GM21381 (cell line): ENCODE measurements at regions not wholly inside any gene's neighbourhood (a gene's known extent, or its start where the extent isn't known, plus 50 kb on each side); places are given as distances from the start of the nearest gene placed in this dataset.
"Not testable (repeated sequence)": the region's sequence is repeated elsewhere in the genome, so short reads cannot be mapped to it uniquely, and the experiment has no call there.

Experiments used
- ATAC-seq: cut with Tn5 transposase; IDR thresholded peaks from one replicate; pipeline ENCODE4 v1.9.1; 2021; ENCODE audit warnings: mild to moderate bottlenecking, moderate library complexity; ENCODE audit not compliant: unreplicated experiment

GRCh38 chr6:14582749-14583148 lies 465.2 kb downstream of the CD83 start:
- ATAC-seq = no peak

- ATAC-seq = no peak
Observed at GRCh38 chr6:14583826-14584225, 466.3 kb downstream of the CD83 start.

- no peak for ATAC-seq
Observed at GRCh38 chr6:14584450-14584849, 466.9 kb downstream of the CD83 start.

GRCh38 chr6:14585689-14586088 lies 468.1 kb downstream of the CD83 start:
- no peak for ATAC-seq

- ATAC-seq = no peak
Observed at GRCh38 chr6:14589175-14589574, 471.6 kb downstream of the CD83 start.

GRCh38 chr6:14590586-14590985 lies 473.0 kb downstream of the CD83 start:
- ATAC-seq = no peak

- ATAC-seq = no peak
Observed at GRCh38 chr6:14591998-14592397, 474.4 kb downstream of the CD83 start.

- ATAC-seq = no peak
Observed at GRCh38 chr6:14593286-14593685, 475.7 kb downstream of the CD83 start.

GRCh38 chr6:14595751-14596150 lies 478.2 kb downstream of the CD83 start:
- ATAC-seq = no peak

GRCh38 chr6:14596410-14596809 lies 478.8 kb downstream of the CD83 start:
- no peak for ATAC-seq

- no peak for ATAC-seq
Observed at GRCh38 chr6:14597090-14597489, 479.5 kb downstream of the CD83 start.

GRCh38 chr6:14598017-14598864 lies 480.7 kb downstream of the CD83 start:
- ATAC-seq = no peak

- not testable (repeated sequence) for ATAC-seq
Observed at GRCh38 chr6:14600306-14600705, 482.7 kb downstream of the CD83 start.

- ATAC-seq = no peak
Observed at GRCh38 chr6:14601490-14601889, 483.9 kb downstream of the CD83 start.

- ATAC-seq = no peak
Observed at GRCh38 chr6:14606353-14606752, 488.8 kb downstream of the CD83 start.

- no peak for ATAC-seq
Observed at GRCh38 chr6:14610141-14610540, 492.6 kb downstream of the CD83 start.

- no peak for ATAC-seq
Observed at GRCh38 chr6:14612016-14612980, 494.7 kb downstream of the CD83 start.

- no peak for ATAC-seq
Observed at GRCh38 chr6:14614631-14615030, 497.1 kb downstream of the CD83 start.

GRCh38 chr6:14616656-14617055 lies 499.1 kb downstream of the CD83 start:
- ATAC-seq = no peak

- ATAC-seq = no peak
Observed at GRCh38 chr6:14618759-14619418, 501.3 kb downstream of the CD83 start.

GRCh38 chr6:14619419-14619781 lies 501.8 kb downstream of the CD83 start:
- ATAC-seq = no peak
